ENCODE measurements at regions not wholly inside any gene's neighbourhood (a gene's known extent, or its start where the extent isn't known, plus 50 kb on each side); places are given as distances from the start of the nearest gene placed in this dataset.

DNA sequence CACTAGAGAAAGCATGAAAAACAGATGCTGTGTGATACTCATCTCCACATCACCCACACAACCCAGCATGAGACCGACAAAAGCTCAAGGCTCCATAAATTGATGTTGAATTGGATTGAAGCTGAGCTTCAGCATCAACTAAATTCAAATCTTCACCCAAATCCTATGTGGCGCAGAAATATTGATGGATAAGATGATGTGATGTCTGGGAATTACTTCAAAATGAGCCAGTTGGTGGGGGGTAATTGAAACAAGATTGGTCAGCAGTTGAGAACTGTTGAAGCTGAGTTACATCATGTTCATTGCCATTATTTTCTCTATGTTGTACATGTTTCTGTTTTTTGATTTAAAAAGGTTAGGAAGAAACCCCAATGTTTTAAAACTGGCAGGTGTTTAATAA, 166.5 kb upstream of the STS start:
- TF ChIP-seq, protein P1, sequence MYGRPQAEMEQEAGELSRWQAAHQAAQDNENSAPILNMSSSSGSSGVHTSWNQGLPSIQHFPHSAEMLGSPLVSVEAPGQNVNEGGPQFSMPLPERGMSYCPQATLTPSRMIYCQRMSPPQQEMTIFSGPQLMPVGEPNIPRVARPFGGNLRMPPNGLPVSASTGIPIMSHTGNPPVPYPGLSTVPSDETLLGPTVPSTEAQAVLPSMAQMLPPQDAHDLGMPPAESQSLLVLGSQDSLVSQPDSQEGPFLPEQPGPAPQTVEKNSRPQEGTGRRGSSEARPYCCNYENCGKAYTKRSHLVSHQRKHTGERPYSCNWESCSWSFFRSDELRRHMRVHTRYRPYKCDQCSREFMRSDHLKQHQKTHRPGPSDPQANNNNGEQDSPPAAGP (tag by site-specific recombination; IDR thresholded peaks at IDR 0.05), result no peak
- TF ChIP-seq ZNF169 (tag by site-specific recombination; IDR thresholded peaks at IDR 0.05), result no peak
- no peak for TF ChIP-seq ZSCAN23 (tag by site-specific recombination; IDR thresholded peaks at IDR 0.05)
- no peak for TF ChIP-seq ZNF747 (tag by site-specific recombination; IDR thresholded peaks at IDR 0.05)
- no peak for TF ChIP-seq ZBTB20 (tag by site-specific recombination; IDR thresholded peaks at IDR 0.05)
- no peak for TF ChIP-seq ZNF140 (tag by site-specific recombination; IDR thresholded peaks at IDR 0.05)
- TF ChIP-seq ZNF132 (tag by site-specific recombination; IDR thresholded peaks at IDR 0.05; ENCODE audit: borderline replicate concordance), result no peak
- TF ChIP-seq ZNF626 (tag by site-specific recombination; IDR thresholded peaks at IDR 0.05), result no peak
- TF ChIP-seq, protein P2, sequence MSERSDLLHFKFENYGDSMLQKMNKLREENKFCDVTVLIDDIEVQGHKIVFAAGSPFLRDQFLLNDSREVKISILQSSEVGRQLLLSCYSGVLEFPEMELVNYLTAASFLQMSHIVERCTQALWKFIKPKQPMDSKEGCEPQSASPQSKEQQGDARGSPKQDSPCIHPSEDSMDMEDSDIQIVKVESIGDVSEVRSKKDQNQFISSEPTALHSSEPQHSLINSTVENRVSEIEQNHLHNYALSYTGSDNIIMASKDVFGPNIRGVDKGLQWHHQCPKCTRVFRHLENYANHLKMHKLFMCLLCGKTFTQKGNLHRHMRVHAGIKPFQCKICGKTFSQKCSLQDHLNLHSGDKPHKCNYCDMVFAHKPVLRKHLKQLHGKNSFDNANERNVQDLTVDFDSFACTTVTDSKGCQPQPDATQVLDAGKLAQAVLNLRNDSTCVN (tag by site-specific recombination; optimal IDR thresholded peaks at IDR 0.05), result no peak
- no peak for TF ChIP-seq ZNF146 (tag by site-specific recombination; IDR thresholded peaks at IDR 0.05)
- TF ChIP-seq ZNF530 (tag by site-specific recombination; IDR thresholded peaks at IDR 0.05; ENCODE audit: low read depth), result no peak
- TF ChIP-seq KLF16 (tag by site-specific recombination; IDR thresholded peaks at IDR 0.05), result no peak
- TF ChIP-seq, protein P3, sequence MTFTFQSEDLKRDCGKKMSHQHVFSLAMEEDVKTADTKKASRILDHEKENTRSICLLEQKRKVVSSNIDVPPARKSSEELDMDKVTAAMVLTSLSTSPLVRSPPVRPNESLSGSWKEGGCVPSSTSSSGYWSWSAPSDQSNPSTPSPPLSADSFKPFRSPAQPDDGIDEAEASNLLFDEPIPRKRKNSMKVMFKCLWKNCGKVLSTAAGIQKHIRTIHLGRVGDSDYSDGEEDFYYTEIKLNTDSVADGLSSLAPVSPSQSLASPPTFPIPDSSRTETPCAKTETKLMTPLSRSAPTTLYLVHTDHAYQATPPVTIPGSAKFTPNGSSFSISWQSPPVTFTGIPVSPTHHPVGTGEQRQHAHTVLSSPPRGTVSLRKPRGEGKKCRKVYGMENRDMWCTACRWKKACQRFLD (tag by site-specific recombination; IDR thresholded peaks at IDR 0.05), result no peak
- TF ChIP-seq ZNF529 (tag by site-specific recombination; IDR thresholded peaks at IDR 0.05; ENCODE audit: insufficient replicate concordance), result no peak
- no peak for TF ChIP-seq GLI2 (tag by site-specific recombination; IDR thresholded peaks at IDR 0.05; ENCODE audit: borderline replicate concordance, low read depth)
- no peak for TF ChIP-seq SP2 (tag by site-specific recombination; IDR thresholded peaks at IDR 0.05)
- TF ChIP-seq SALL2 (tag by site-specific recombination; IDR thresholded peaks at IDR 0.05; ENCODE audit: borderline replicate concordance), result no peak
- TF ChIP-seq ZNF112 (tag by site-specific recombination; IDR thresholded peaks at IDR 0.05), result no peak
- TF ChIP-seq, protein P4, sequence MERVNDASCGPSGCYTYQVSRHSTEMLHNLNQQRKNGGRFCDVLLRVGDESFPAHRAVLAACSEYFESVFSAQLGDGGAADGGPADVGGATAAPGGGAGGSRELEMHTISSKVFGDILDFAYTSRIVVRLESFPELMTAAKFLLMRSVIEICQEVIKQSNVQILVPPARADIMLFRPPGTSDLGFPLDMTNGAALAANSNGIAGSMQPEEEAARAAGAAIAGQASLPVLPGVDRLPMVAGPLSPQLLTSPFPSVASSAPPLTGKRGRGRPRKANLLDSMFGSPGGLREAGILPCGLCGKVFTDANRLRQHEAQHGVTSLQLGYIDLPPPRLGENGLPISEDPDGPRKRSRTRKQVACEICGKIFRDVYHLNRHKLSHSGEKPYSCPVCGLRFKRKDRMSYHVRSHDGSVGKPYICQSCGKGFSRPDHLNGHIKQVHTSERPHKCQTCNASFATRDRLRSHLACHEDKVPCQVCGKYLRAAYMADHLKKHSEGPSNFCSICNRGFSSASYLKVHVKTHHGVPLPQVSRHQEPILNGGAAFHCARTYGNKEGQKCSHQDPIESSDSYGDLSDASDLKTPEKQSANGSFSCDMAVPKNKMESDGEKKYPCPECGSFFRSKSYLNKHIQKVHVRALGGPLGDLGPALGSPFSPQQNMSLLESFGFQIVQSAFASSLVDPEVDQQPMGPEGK (tag by site-specific recombination; IDR thresholded peaks at IDR 0.05), result no peak
- no peak for TF ChIP-seq ZNF830 (tag by site-specific recombination; IDR thresholded peaks at IDR 0.05; ENCODE audit: low read depth)

DNA sequence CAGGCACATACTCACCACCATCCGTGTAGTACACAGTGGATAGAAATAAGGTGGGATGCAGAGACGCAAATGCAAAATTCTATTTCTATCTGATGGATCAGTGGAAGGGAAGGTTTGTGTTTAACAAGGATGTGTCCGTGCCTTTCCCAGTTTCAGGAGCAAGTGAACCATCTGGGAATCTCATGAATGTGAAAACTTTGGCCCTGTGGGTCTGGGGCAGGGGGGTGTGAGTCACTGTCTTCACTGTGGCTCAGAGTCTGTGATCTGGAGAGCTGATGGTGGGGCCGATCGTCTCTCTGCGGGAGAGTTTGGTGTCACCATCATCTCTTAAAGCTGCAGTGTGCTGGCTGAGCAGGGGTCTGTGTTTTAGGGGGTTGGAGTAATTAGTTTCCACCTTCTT, 179.3 kb upstream of the STS start:
- ChIA-PET CTCF (interaction anchor here (0.7 kb wide), 1 partner anchor 19 kb away, joined by 4 read pairs; no protein-coding TSS in a partner anchor), POLR2A (no interaction called here)
- Histone ChIP-seq H3K36me3 (ENCODE audit: control insufficient read depth in 2 of 2, insufficient read depth in 1 of 2, low read length in 2 of 2) (no peaks in the 10 kb centered on the region), H3K4me1 (ENCODE audit: control insufficient read depth, insufficient read depth, low read length) (no peaks in the 10 kb centered on the region), H3K27ac (ENCODE audit: extremely low read depth, low read depth, low read length) (no peak overlapping the region), H3K9me3 (ENCODE audit: control insufficient read depth, insufficient read depth, low read depth, low read length) (no peaks in the 10 kb centered on the region), H3K4me3 (ENCODE audit: low read depth, low read length) (no peak overlapping the region)
- TF ChIP-seq, protein P5, sequence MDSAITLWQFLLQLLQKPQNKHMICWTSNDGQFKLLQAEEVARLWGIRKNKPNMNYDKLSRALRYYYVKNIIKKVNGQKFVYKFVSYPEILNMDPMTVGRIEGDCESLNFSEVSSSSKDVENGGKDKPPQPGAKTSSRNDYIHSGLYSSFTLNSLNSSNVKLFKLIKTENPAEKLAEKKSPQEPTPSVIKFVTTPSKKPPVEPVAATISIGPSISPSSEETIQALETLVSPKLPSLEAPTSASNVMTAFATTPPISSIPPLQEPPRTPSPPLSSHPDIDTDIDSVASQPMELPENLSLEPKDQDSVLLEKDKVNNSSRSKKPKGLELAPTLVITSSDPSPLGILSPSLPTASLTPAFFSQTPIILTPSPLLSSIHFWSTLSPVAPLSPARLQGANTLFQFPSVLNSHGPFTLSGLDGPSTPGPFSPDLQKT (IDR thresholded peaks at IDR 0.05; ENCODE audit: borderline replicate concordance, low read depth, low read length), result no peak
- no peak for TF ChIP-seq ZNF660 (tag by site-specific recombination; IDR thresholded peaks at IDR 0.05)

More for the DNA sequence above, 166.5 kb upstream of the STS start:
- ChIA-PET POLR2A (no interaction called here), CTCF (no interaction called here)
- Histone ChIP-seq H3K27ac (ENCODE audit: extremely low read depth, low read depth, low read length) (no peak overlapping the region), H3K4me3 (ENCODE audit: low read depth, low read length) (no peak overlapping the region), H3K9me3 (ENCODE audit: control insufficient read depth, insufficient read depth, low read depth, low read length) (no peaks in the 10 kb centered on the region), H3K36me3 (ENCODE audit: control insufficient read depth in 2 of 2, insufficient read depth in 1 of 2, low read length in 2 of 2) (no peaks in the 10 kb centered on the region), H3K4me1 (ENCODE audit: control insufficient read depth, insufficient read depth, low read length) (no peaks in the 10 kb centered on the region)
